ENCODE measurements at regions not wholly inside any gene's neighbourhood (a gene's known extent, or its start where the extent isn't known, plus 50 kb on each side); places are given as distances from the start of the nearest gene placed in this dataset.

- Mint-ChIP-seq H3K4me3 (no peak overlapping the region), H3K9me3 (peaks cover 0 to 16% (median 4%) of the 10 kb centered on the region in 7 donors), H3K27me3 (no peaks in the 10 kb centered on the region), H3K36me3 (no peaks in the 10 kb centered on the region), H3K27ac (no peak overlapping the region), H3K4me1 (no peaks in the 10 kb centered on the region)
- Histone ChIP-seq H3K36me3 (ENCODE audit: control insufficient read depth, insufficient read depth, low read length) (no peaks in the 10 kb centered on the region), H3K9me3 (ENCODE audit: control insufficient read depth in 2 of 2, low read length in 2 of 2) (no peaks in the 10 kb centered on the region), H3K4me1 (ENCODE audit: control insufficient read depth, insufficient read depth, low read length, poor library complexity, severe bottlenecking) (no peaks in the 10 kb centered on the region), H3K27me3 (ENCODE audit: control insufficient read depth, insufficient read depth, low read length) (no peaks in the 10 kb centered on the region), H3K4me3 (ENCODE audit: low read depth, low read length) (no peak overlapping the region), H3K27ac (ENCODE audit: insufficient read depth, low read length, poor library complexity, severe bottlenecking) (no peak overlapping the region)
- DNase-seq (no peak), ATAC-seq (ENCODE audit: low read depth in 2 of 2) (no peak)
Observed at GRCh38 chr10:52677086-52677485, 95.5 kb downstream of the MBL2 start.

DNA sequence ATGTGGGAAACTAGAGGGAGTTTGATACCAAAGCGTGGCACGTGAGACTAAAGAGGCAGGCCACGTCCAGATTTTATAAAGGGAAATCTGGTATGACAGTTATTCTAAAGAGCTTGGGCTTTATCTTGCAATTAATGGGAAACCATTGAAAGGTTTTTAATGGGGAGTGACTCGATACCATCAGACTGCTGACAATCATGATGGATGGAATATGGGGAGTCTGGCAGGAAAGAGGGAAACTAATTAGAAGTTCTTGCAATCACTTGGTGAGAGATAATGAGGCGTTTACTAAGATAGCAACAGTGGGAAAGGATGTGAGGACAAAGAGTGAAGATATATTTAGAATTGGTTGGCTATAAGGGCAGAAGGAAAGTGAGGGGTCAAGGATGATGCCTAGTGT is 94.0 kb downstream of the MBL2 start:
- no peak overlapping the region for H3K27ac Mint-ChIP-seq
- H3K27me3 Mint-ChIP-seq, result no peaks in the 10 kb centered on the region
- DNase-seq (no peak), ATAC-seq (ENCODE audit: low read depth in 2 of 2) (no peak)
- Histone ChIP-seq H3K36me3 (ENCODE audit: control insufficient read depth, insufficient read depth, low read length) (no peaks in the 10 kb centered on the region), H3K4me3 (ENCODE audit: low read depth, low read length) (no peak overlapping the region), H3K27me3 (ENCODE audit: control insufficient read depth, insufficient read depth, low read length) (no peaks in the 10 kb centered on the region), H3K27ac (ENCODE audit: insufficient read depth, low read length, poor library complexity, severe bottlenecking) (no peak overlapping the region), H3K9me3 (ENCODE audit: control insufficient read depth in 2 of 2, low read length in 2 of 2) (no peaks in the 10 kb centered on the region), H3K4me1 (ENCODE audit: control insufficient read depth, insufficient read depth, low read length, poor library complexity, severe bottlenecking) (no peaks in the 10 kb centered on the region)
- H3K4me3 Mint-ChIP-seq, result no peak overlapping the region
- no peaks in the 10 kb centered on the region for H3K36me3 Mint-ChIP-seq
- H3K9me3 Mint-ChIP-seq, result peaks cover 0 to 12% (median 5%) of the 10 kb centered on the region in 7 donors
- H3K4me1 Mint-ChIP-seq, result no peaks in the 10 kb centered on the region

- no peaks in the 10 kb centered on the region for H3K27me3 ChIP-seq (ENCODE audit: control insufficient read depth, insufficient read depth, low read length)
- H3K27ac ChIP-seq (ENCODE audit: insufficient read depth, low read length, poor library complexity, severe bottlenecking), result no peak overlapping the region
- no peak overlapping the region for H3K4me3 ChIP-seq (ENCODE audit: low read depth, low read length)
- DNase-seq, result no peak
- Mint-ChIP-seq H3K27ac (no peak overlapping the region), H3K4me3 (no peak overlapping the region), H3K9me3 (peaks cover 0 to 14% (median 8%) of the 10 kb centered on the region in 7 donors), H3K36me3 (no peaks in the 10 kb centered on the region), H3K4me1 (no peaks in the 10 kb centered on the region), H3K27me3 (no peaks in the 10 kb centered on the region)
- no peaks in the 10 kb centered on the region for H3K9me3 ChIP-seq (ENCODE audit: control insufficient read depth in 2 of 2, low read length in 2 of 2)
- H3K4me1 ChIP-seq (ENCODE audit: control insufficient read depth, insufficient read depth, low read length, poor library complexity, severe bottlenecking), result no peaks in the 10 kb centered on the region
- no peak for ATAC-seq (ENCODE audit: low read depth in 2 of 2)
- no peaks in the 10 kb centered on the region for H3K36me3 ChIP-seq (ENCODE audit: control insufficient read depth, insufficient read depth, low read length)
Observed at GRCh38 chr10:52679117-52679516, 93.5 kb downstream of the MBL2 start.

- Histone ChIP-seq H3K4me3 (ENCODE audit: low read depth, low read length) (no peak overlapping the region), H3K27ac (ENCODE audit: insufficient read depth, low read length, poor library complexity, severe bottlenecking) (no peak overlapping the region), H3K9me3 (ENCODE audit: control insufficient read depth in 2 of 2, low read length in 2 of 2) (peaks cover 0 to 5% of the 10 kb centered on the region in 2 experiments), H3K36me3 (ENCODE audit: control insufficient read depth, insufficient read depth, low read length) (no peaks in the 10 kb centered on the region), H3K27me3 (ENCODE audit: control insufficient read depth, insufficient read depth, low read length) (no peaks in the 10 kb centered on the region), H3K4me1 (ENCODE audit: control insufficient read depth, insufficient read depth, low read length, poor library complexity, severe bottlenecking) (no peaks in the 10 kb centered on the region)
- H3K27ac Mint-ChIP-seq, result no peak overlapping the region
- H3K4me3 Mint-ChIP-seq, result no peak overlapping the region
- ATAC-seq (ENCODE audit: low read depth in 2 of 2) (no peak), DNase-seq (no peak)
- peaks cover 3 to 17% (median 6%) of the 10 kb centered on the region in 7 donors for H3K9me3 Mint-ChIP-seq
- H3K36me3 Mint-ChIP-seq, result no peaks in the 10 kb centered on the region
- no peaks in the 10 kb centered on the region for H3K27me3 Mint-ChIP-seq
- no peaks in the 10 kb centered on the region for H3K4me1 Mint-ChIP-seq
Observed at GRCh38 chr10:52682766-52683165, 89.8 kb downstream of the MBL2 start.

GRCh38 chr10:52683776-52684175 is 88.8 kb downstream of the MBL2 start:
- no peaks in the 10 kb centered on the region for H3K36me3 ChIP-seq (ENCODE audit: control insufficient read depth, insufficient read depth, low read length)
- H3K4me1 ChIP-seq (ENCODE audit: control insufficient read depth, insufficient read depth, low read length, poor library complexity, severe bottlenecking), result no peaks in the 10 kb centered on the region
- H3K4me3 ChIP-seq (ENCODE audit: low read depth, low read length), result no peak overlapping the region
- Mint-ChIP-seq H3K9me3 (peaks cover 3 to 19% (median 7%) of the 10 kb centered on the region in 7 donors), H3K27me3 (no peaks in the 10 kb centered on the region), H3K27ac (no peak overlapping the region), H3K4me1 (no peaks in the 10 kb centered on the region), H3K36me3 (no peaks in the 10 kb centered on the region), H3K4me3 (no peak overlapping the region)
- H3K9me3 ChIP-seq (ENCODE audit: control insufficient read depth in 2 of 2, low read length in 2 of 2), result peaks cover 0 to 5% of the 10 kb centered on the region in 2 experiments
- DNase-seq (no peak), ATAC-seq (ENCODE audit: low read depth in 2 of 2) (no peak)
- H3K27me3 ChIP-seq (ENCODE audit: control insufficient read depth, insufficient read depth, low read length), result no peaks in the 10 kb centered on the region
- no peak overlapping the region for H3K27ac ChIP-seq (ENCODE audit: insufficient read depth, low read length, poor library complexity, severe bottlenecking)

- H3K9me3 ChIP-seq (ENCODE audit: control insufficient read depth in 2 of 2, low read length in 2 of 2), result peaks cover 0 to 19% of the 10 kb centered on the region in 2 experiments
- no peak for ATAC-seq (ENCODE audit: low read depth in 2 of 2)
Observed at GRCh38 chr10:52688899-52689298, 83.7 kb downstream of the MBL2 start.

GRCh38 chr10:52696232-52696631 is 76.4 kb downstream of the MBL2 start:
- Histone ChIP-seq H3K27ac (ENCODE audit: insufficient read depth, low read length, poor library complexity, severe bottlenecking) (no peak overlapping the region), H3K27me3 (ENCODE audit: control insufficient read depth, insufficient read depth, low read length) (no peaks in the 10 kb centered on the region), H3K4me3 (ENCODE audit: low read depth, low read length) (no peak overlapping the region), H3K9me3 (ENCODE audit: control insufficient read depth in 2 of 2, low read length in 2 of 2) (peaks cover 0 to 4% of the 10 kb centered on the region in 2 experiments), H3K4me1 (ENCODE audit: control insufficient read depth, insufficient read depth, low read length, poor library complexity, severe bottlenecking) (no peaks in the 10 kb centered on the region), H3K36me3 (ENCODE audit: control insufficient read depth, insufficient read depth, low read length) (no peaks in the 10 kb centered on the region)
- ATAC-seq (ENCODE audit: low read depth in 2 of 2), result no peak
- Mint-ChIP-seq H3K36me3 (no peaks in the 10 kb centered on the region), H3K4me1 (no peaks in the 10 kb centered on the region), H3K27ac (no peak overlapping the region), H3K27me3 (no peaks in the 10 kb centered on the region), H3K9me3 (peaks cover 3 to 13% (median 6%) of the 10 kb centered on the region in 7 donors), H3K4me3 (no peak overlapping the region)
- DNase-seq, result no peak

More at GRCh38 chr10:52688899-52689298, 83.7 kb downstream of the MBL2 start:
- Mint-ChIP-seq H3K36me3 (no peaks in the 10 kb centered on the region), H3K4me1 (no peaks in the 10 kb centered on the region), H3K4me3 (no peak overlapping the region), H3K9me3 (peaks cover 5 to 25% (median 10%) of the 10 kb centered on the region in 7 donors), H3K27ac (no peak overlapping the region), H3K27me3 (no peaks in the 10 kb centered on the region)
- Histone ChIP-seq H3K27me3 (ENCODE audit: control insufficient read depth, insufficient read depth, low read length) (no peaks in the 10 kb centered on the region), H3K36me3 (ENCODE audit: control insufficient read depth, insufficient read depth, low read length) (no peaks in the 10 kb centered on the region), H3K4me3 (ENCODE audit: low read depth, low read length) (no peak overlapping the region), H3K27ac (ENCODE audit: insufficient read depth, low read length, poor library complexity, severe bottlenecking) (no peak overlapping the region), H3K4me1 (ENCODE audit: control insufficient read depth, insufficient read depth, low read length, poor library complexity, severe bottlenecking) (no peaks in the 10 kb centered on the region)
- DNase-seq, result no peak

GRCh38 chr10:52701647-52702046 is 70.9 kb downstream of the MBL2 start:
- Mint-ChIP-seq H3K4me1 (no peaks in the 10 kb centered on the region), H3K27me3 (no peaks in the 10 kb centered on the region), H3K27ac (no peak overlapping the region), H3K36me3 (no peaks in the 10 kb centered on the region), H3K4me3 (no peak overlapping the region), H3K9me3 (peaks cover 0 to 7% (median 3%) of the 10 kb centered on the region in 7 donors)
- ATAC-seq (ENCODE audit: low read depth in 2 of 2) (no peak), DNase-seq (no peak)
- Histone ChIP-seq H3K4me3 (ENCODE audit: low read depth, low read length) (no peak overlapping the region), H3K9me3 (ENCODE audit: control insufficient read depth in 2 of 2, low read length in 2 of 2) (no peaks in the 10 kb centered on the region), H3K4me1 (ENCODE audit: control insufficient read depth, insufficient read depth, low read length, poor library complexity, severe bottlenecking) (no peaks in the 10 kb centered on the region), H3K36me3 (ENCODE audit: control insufficient read depth, insufficient read depth, low read length) (no peaks in the 10 kb centered on the region), H3K27ac (ENCODE audit: insufficient read depth, low read length, poor library complexity, severe bottlenecking) (no peak overlapping the region), H3K27me3 (ENCODE audit: control insufficient read depth, insufficient read depth, low read length) (no peaks in the 10 kb centered on the region)

Data from CD4-positive, CD25-positive, alpha-beta regulatory T cell (primary cell).